ENCODE measurements at regions not wholly inside any gene's neighbourhood (a gene's known extent, or its start where the extent isn't known, plus 50 kb on each side); places are given as distances from the start of the nearest gene placed in this dataset.
A peak's percentile ranks its signal among the peaks of the same experiment; 100 is the strongest.

DNA sequence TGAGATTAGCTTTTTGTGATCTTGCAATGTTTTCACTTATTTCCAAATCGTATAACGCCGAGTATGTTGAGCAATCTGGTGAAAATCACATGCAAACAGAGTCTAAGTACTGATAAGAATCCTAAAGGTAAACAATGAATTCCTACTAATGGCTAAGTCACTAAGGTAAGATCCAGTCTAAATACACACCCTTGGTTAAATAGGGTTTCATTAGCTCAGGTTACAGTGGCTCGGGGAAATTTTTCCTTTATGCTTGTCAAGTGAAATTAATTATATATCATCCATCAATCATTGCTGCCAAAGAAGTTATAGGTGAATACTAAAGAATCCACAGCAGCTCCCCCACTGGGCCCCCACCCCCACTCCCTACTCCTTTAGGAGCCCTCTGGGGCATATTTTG is 139.3 kb downstream of the SOX2 start:
- DNase-seq: no peak
- Histone ChIP-seq H3K4me1 (ENCODE audit: control insufficient read depth, insufficient read depth, low read length) (no peaks in the 10 kb centered on the region), H3K27me3 (ENCODE audit: control insufficient read depth, insufficient read depth, low read length) (no peaks in the 10 kb centered on the region), H3K4me3 (ENCODE audit: low read length) (no peak overlapping the region), H3K27ac (ENCODE audit: low read length) (no peak overlapping the region), H3K36me3 (ENCODE audit: control insufficient read depth, insufficient read depth, low read length) (no peaks in the 10 kb centered on the region), H3K9me3 (replicated peaks; ENCODE audit: control insufficient read depth, low read depth, low read length) (no peaks in the 10 kb centered on the region)
- no CpG with 5 or more reads among the region's 4 CpGs for WGBS (ENCODE audit: insufficient coverage)

DNA sequence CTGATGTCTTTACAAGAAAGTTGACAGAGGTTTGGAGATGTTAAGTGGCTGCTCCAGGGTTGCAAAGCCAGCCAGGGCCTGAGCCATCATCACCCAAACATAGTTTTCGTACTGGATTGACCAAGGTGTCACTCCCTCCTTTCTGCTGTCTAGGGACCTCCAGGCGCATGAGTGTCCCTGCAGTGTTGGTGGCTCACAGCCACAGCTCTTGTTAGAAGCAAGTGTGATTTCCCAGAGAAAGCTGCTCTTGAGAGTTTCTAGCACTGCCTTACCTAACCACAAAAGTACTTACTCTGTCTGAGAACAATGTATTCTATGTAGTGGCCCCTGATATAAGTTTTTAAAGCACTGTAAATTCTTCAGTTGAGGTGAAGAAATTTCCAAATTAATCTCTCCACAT is 144.1 kb downstream of the SOX2 start:
- Histone ChIP-seq H3K9me3 (replicated peaks; ENCODE audit: control insufficient read depth, low read depth, low read length) (no peaks in the 10 kb centered on the region), H3K27me3 (ENCODE audit: control insufficient read depth, insufficient read depth, low read length) (no peaks in the 10 kb centered on the region), H3K36me3 (ENCODE audit: control insufficient read depth, insufficient read depth, low read length) (no peaks in the 10 kb centered on the region), H3K27ac (ENCODE audit: low read length) (no peak overlapping the region), H3K4me1 (ENCODE audit: control insufficient read depth, insufficient read depth, low read length) (no peaks in the 10 kb centered on the region), H3K4me3 (ENCODE audit: low read length) (no peak overlapping the region)
- no peak for DNase-seq
- 59% methylated on average over 2 of the region's 2 CpGs for WGBS (ENCODE audit: insufficient coverage)

DNA sequence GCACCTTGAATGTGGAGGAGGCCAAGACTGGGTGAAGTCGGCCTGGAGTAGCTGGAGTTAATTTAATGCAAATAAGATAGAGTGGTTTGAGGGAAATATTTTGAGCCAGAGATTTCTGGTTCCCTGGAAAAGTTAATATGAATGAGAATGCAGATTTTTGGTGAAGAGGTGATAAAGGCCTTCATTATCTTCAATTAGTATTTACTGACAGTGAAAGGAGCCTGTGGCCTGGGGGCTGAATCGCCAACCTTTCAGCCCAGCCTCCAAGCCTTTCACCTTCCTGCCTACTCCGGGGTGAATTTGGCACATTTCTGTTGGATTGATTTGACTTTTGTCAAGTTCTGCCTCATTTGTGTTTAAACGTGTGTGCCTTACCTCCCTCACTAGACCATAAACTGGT is 147.8 kb downstream of the SOX2 start:
- Histone ChIP-seq H3K9me3 (replicated peaks; ENCODE audit: control insufficient read depth, low read depth, low read length) (no peaks in the 10 kb centered on the region), H3K27me3 (ENCODE audit: control insufficient read depth, insufficient read depth, low read length) (no peaks in the 10 kb centered on the region), H3K4me1 (ENCODE audit: control insufficient read depth, insufficient read depth, low read length) (no peaks in the 10 kb centered on the region), H3K36me3 (ENCODE audit: control insufficient read depth, insufficient read depth, low read length) (no peaks in the 10 kb centered on the region), H3K4me3 (ENCODE audit: low read length) (no peak overlapping the region), H3K27ac (ENCODE audit: low read length) (no peak overlapping the region)
- 30% methylated on average over 1 of the region's 4 CpGs for WGBS (ENCODE audit: insufficient coverage)
- no peak for DNase-seq

DNA sequence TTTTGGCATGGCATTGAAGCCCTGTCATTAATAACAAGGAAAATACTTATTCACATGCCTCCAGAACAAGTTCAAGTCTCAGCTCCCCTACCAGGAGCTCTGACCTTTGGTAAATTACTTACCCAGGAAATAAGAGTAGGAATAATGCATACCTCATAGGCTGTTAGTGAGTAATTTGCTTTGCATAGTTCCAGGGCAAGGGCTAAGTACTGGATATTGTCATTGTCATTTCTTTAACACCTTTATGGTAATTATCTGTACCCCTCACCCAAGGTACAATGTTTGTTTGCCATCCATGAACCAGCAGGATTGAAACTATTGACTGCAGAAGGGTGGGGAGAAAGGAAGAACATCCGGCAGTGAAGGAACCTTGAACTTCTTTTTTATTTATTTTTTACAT is 148.5 kb downstream of the SOX2 start:
- no peak overlapping the region for H3K4me3 ChIP-seq (ENCODE audit: low read length)
- no peak overlapping the region for H3K27ac ChIP-seq (ENCODE audit: low read length)
- H3K36me3 ChIP-seq (ENCODE audit: control insufficient read depth, insufficient read depth, low read length): no peaks in the 10 kb centered on the region
- DNase-seq: no peak
- no CpG with 5 or more reads among the region's 1 CpG for WGBS (ENCODE audit: insufficient coverage)
- H3K9me3 ChIP-seq (replicated peaks; ENCODE audit: control insufficient read depth, low read depth, low read length): no peaks in the 10 kb centered on the region
- no peaks in the 10 kb centered on the region for H3K4me1 ChIP-seq (ENCODE audit: control insufficient read depth, insufficient read depth, low read length)
- H3K27me3 ChIP-seq (ENCODE audit: control insufficient read depth, insufficient read depth, low read length): no peaks in the 10 kb centered on the region

DNA sequence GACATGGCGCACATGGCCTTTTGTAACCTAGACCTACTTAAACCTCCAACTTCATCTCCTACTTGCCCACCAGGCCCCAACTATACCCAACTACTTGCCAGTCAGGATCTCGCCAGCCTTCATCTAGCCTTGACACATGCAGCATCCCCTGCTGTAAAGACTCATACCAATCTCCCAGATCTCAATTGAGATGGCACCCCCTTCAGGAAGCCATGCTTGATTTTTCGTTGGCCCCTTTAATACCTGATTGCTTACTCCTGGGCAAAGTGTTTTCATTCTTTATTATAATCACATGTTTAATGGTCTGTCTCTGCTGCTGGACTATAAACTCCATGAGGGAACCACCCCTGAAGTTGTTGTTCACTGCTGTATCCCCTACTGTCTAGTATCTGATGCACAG is 150.8 kb downstream of the SOX2 start:
- no peak overlapping the region for H3K27ac ChIP-seq (ENCODE audit: low read length)
- no peak for DNase-seq
- H3K27me3 ChIP-seq (ENCODE audit: control insufficient read depth, insufficient read depth, low read length): no peaks in the 10 kb centered on the region
- H3K4me1 ChIP-seq (ENCODE audit: control insufficient read depth, insufficient read depth, low read length): no peaks in the 10 kb centered on the region
- H3K4me3 ChIP-seq (ENCODE audit: low read length): no peak overlapping the region
- no peaks in the 10 kb centered on the region for H3K36me3 ChIP-seq (ENCODE audit: control insufficient read depth, insufficient read depth, low read length)
- H3K9me3 ChIP-seq (replicated peaks; ENCODE audit: control insufficient read depth, low read depth, low read length): no peaks in the 10 kb centered on the region
- 53% methylated on average over 3 of the region's 3 CpGs for WGBS (ENCODE audit: insufficient coverage)

DNA sequence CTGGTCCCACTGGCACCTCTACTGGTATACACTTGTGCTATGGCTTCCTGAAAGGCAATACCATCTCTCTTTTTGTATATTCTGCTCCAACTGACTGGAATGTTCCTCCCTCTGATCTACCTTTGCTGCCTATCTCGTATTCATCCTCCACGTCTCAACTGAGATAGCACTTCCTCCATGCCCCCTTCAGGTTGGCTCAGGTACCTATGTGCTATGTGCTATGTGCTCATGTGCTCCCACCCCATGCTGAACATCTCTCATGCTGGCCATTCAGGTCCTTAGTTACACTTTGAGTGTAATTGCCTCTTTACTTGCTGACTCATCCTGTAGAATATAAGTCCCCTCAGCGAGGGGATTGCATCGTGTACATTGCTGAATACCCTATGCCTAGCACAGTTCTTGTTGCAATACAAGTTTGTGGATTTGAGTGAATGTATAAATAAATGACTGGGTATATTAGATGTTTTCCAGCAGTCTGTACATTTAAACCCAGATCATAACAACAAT is 156.9 kb downstream of the SOX2 start:
- DNase-seq: no peak
- 71% methylated on average over 2 of the region's 4 CpGs for WGBS (ENCODE audit: insufficient coverage)
- no peaks in the 10 kb centered on the region for H3K36me3 ChIP-seq (ENCODE audit: control insufficient read depth, insufficient read depth, low read length)
- no peak overlapping the region for H3K27ac ChIP-seq (ENCODE audit: low read length)
- H3K4me3 ChIP-seq (ENCODE audit: low read length): no peak overlapping the region
- no peaks in the 10 kb centered on the region for H3K27me3 ChIP-seq (ENCODE audit: control insufficient read depth, insufficient read depth, low read length)
- H3K9me3 ChIP-seq (replicated peaks; ENCODE audit: control insufficient read depth, low read depth, low read length): no peaks in the 10 kb centered on the region
- H3K4me1 ChIP-seq (ENCODE audit: control insufficient read depth, insufficient read depth, low read length): no peaks in the 10 kb centered on the region

DNA sequence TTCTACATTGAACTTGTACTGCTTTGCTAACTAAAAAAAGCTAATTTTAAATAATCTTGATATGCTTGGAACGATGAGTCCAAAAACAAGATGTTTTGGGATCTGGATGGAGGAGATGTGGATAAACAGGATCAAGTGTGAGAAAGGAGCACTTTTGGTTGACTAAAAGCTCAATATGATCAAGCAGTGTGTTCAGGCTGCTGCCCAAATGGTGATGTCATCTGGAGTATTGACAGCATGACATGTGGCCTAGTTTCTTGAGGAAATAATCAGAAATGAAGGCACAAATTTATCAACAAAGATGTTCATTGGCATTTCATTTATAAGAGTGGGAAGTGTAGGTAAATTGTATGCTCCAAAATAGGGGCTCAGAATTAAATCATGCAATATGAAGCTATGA is 161.2 kb downstream of the SOX2 start:
- 83% methylated on average over 1 of the region's 1 CpG for WGBS (ENCODE audit: insufficient coverage)
- no peak overlapping the region for H3K4me3 ChIP-seq (ENCODE audit: low read length)
- no peaks in the 10 kb centered on the region for H3K4me1 ChIP-seq (ENCODE audit: control insufficient read depth, insufficient read depth, low read length)
- no peak overlapping the region for H3K27ac ChIP-seq (ENCODE audit: low read length)
- H3K27me3 ChIP-seq (ENCODE audit: control insufficient read depth, insufficient read depth, low read length): no peaks in the 10 kb centered on the region
- H3K36me3 ChIP-seq (ENCODE audit: control insufficient read depth, insufficient read depth, low read length): no peaks in the 10 kb centered on the region
- H3K9me3 ChIP-seq (replicated peaks; ENCODE audit: control insufficient read depth, low read depth, low read length): no peaks in the 10 kb centered on the region
- peak; percentile 22 for DNase-seq

DNA sequence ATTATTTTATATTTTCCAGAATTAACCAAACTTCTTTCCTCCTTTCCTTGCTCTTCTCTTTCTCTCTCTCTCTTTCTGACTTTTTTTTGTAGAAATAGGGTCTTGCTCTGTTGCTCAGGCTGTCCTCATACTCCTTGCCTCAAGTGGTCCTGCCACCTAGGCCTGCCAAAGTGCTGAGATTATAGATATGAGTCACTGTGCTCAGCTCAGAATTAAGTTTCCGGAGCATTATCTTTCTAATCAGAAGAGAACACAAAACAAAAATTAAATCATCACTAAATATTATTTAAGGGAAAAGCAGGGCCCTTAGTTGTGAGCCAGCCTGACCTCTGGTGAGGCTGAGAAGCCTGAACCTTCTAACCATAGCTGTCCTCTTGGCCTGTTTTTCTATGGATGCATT is 168.2 kb downstream of the SOX2 start:
- no peaks in the 10 kb centered on the region for H3K36me3 ChIP-seq (ENCODE audit: control insufficient read depth, insufficient read depth, low read length)
- H3K27me3 ChIP-seq (ENCODE audit: control insufficient read depth, insufficient read depth, low read length): no peaks in the 10 kb centered on the region
- no peak overlapping the region for H3K4me3 ChIP-seq (ENCODE audit: low read length)
- H3K27ac ChIP-seq (ENCODE audit: low read length): no peak overlapping the region
- WGBS (ENCODE audit: insufficient coverage): no CpG with 5 or more reads among the region's 1 CpG
- no peaks in the 10 kb centered on the region for H3K9me3 ChIP-seq (replicated peaks; ENCODE audit: control insufficient read depth, low read depth, low read length)
- peaks cover 2% of the 10 kb centered on the region for H3K4me1 ChIP-seq (ENCODE audit: control insufficient read depth, insufficient read depth, low read length)
- DNase-seq: no peak

DNA sequence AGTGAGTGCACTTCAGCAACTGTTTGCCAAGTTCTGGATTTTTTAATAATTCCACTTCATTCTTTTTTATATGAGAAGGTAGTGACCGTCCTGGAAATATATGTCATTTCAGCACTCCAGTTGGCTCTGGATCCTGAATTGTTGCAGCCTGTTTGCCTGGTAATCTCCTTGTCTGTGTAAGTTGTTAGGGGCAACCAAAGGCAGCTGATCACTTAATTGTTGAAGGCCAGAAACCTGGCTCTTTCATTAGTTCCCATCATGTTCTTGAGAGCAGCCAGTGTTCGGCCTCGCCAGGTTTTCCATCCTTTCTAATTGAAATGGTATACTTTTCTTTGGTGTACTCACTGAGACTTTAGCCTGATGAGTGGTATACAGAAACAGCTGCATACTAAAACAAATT is 168.6 kb downstream of the SOX2 start:
- peak; percentile 71 for DNase-seq
- WGBS (ENCODE audit: insufficient coverage): no CpG with 5 or more reads among the region's 3 CpGs

DNA sequence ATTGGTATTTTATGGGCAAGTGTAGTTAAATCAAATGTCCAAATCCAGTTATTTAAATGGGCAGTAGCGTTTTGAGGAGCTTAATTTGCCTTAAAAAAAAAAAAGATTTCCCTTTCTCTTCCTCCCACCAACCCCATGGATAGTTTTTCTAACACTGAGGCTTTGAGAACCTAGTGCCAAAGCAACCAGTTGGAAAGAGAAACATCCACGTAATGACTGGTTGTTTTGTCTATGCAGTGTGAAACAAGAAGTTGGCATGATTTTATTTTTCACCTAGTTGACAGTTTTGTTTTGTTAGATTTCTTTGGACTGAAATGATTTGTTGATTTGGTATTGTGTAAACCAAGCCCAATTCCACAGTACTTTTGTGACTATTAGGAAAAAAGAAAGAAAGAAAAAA is 170.0 kb downstream of the SOX2 start:
- no CpG with 5 or more reads among the region's 2 CpGs for WGBS (ENCODE audit: insufficient coverage)
- H3K4me3 ChIP-seq (ENCODE audit: low read length): no peak overlapping the region
- H3K36me3 ChIP-seq (ENCODE audit: control insufficient read depth, insufficient read depth, low read length): no peaks in the 10 kb centered on the region
- H3K4me1 ChIP-seq (ENCODE audit: control insufficient read depth, insufficient read depth, low read length): peaks cover 2% of the 10 kb centered on the region
- H3K27ac ChIP-seq (ENCODE audit: low read length): no peak overlapping the region
- H3K9me3 ChIP-seq (replicated peaks; ENCODE audit: control insufficient read depth, low read depth, low read length): no peaks in the 10 kb centered on the region
- DNase-seq: no peak
- no peaks in the 10 kb centered on the region for H3K27me3 ChIP-seq (ENCODE audit: control insufficient read depth, insufficient read depth, low read length)

More for the DNA sequence above, 168.6 kb downstream of the SOX2 start:
- Histone ChIP-seq H3K4me1 (ENCODE audit: control insufficient read depth, insufficient read depth, low read length) (peaks cover 2% of the 10 kb centered on the region), H3K27me3 (ENCODE audit: control insufficient read depth, insufficient read depth, low read length) (no peaks in the 10 kb centered on the region), H3K9me3 (replicated peaks; ENCODE audit: control insufficient read depth, low read depth, low read length) (no peaks in the 10 kb centered on the region), H3K36me3 (ENCODE audit: control insufficient read depth, insufficient read depth, low read length) (no peaks in the 10 kb centered on the region), H3K27ac (ENCODE audit: low read length) (no peak overlapping the region), H3K4me3 (ENCODE audit: low read length) (no peak overlapping the region)

DNA sequence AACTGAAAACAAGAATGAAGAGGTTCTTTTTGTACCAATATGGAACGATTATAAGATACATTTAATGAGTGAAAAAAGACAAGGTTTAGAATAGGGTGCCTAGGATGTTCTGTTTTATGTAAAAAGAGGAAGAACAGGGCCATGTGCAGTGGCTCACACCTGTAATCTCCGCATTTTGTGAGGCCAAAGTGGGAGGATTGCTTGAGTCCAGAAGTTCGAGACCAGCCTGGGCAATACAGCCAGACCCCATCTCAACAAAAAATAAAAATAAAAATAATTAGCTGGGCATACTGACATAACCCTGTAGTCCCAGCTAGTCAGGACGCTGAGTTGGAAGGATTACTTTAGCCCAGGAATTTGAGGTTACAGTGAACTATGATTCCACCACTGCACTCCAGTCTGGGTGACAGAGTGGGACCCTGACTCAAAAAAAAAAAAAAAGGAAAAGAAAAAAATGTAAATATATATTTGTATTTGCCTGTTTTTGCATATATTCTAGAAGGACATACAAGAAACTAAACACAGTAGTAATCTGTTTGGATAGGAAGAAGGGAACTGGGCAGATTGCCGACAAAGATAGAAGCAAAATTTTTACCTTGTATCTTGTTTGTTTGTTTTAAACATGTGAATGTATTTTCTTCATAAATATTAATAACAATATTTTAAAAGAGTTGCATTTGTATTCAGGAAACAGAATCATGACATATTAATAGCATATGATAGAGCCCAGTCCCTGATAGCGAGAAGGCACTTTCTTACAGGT is 174.3 kb downstream of the SOX2 start:
- Histone ChIP-seq H3K4me1 (ENCODE audit: control insufficient read depth, insufficient read depth, low read length) (no peaks in the 10 kb centered on the region), H3K27me3 (ENCODE audit: control insufficient read depth, insufficient read depth, low read length) (no peaks in the 10 kb centered on the region), H3K27ac (ENCODE audit: low read length) (no peak overlapping the region), H3K4me3 (ENCODE audit: low read length) (no peak overlapping the region), H3K9me3 (replicated peaks; ENCODE audit: control insufficient read depth, low read depth, low read length) (no peaks in the 10 kb centered on the region), H3K36me3 (ENCODE audit: control insufficient read depth, insufficient read depth, low read length) (no peaks in the 10 kb centered on the region)
- WGBS (ENCODE audit: insufficient coverage): no CpG with 5 or more reads among the region's 6 CpGs
- no peak for DNase-seq
